Smooth muscle cell (in vitro differentiated cells): ENCODE measurements at regions not wholly inside any gene's neighbourhood (a gene's known extent, or its start where the extent isn't known, plus 50 kb on each side); places are given as distances from the start of the nearest gene placed in this dataset.
"Not testable (repeated sequence)": the region's sequence is repeated elsewhere in the genome, so short reads cannot be mapped to it uniquely, and the experiment has no call there.

Experiments
- DNase-seq: peaks from one replicate; lab custom pipeline; 2025; ENCODE audit not compliant: unreplicated experiment; lab: John Stamatoyannopoulos, UW
- H2AFZ ChIP-seq: fragments of 200-600 bp; sonication (generic); 2 replicates; pipeline ENCODE4 v1.6.0; 2016; ENCODE audit warnings: antibody characterized with exemption, low read depth, mild to moderate bottlenecking
- H3F3A ChIP-seq: fragments of 200-600 bp; sonication (generic); 2 replicates; pipeline ENCODE4 v1.6.0; 2017; ENCODE audit warnings: antibody characterized with exemption, low read depth
- H3K27ac ChIP-seq: fragments of 200-600 bp; sonication (generic); 2 replicates; pipeline ENCODE4 v1.5.1; 2016; ENCODE audit warnings: low read depth, mild to moderate bottlenecking
- H3K27me3 ChIP-seq: fragments of 200-600 bp; sonication (generic); 2 replicates; pipeline ENCODE4 v1.6.1; 2016; ENCODE audit warnings: low read depth, mild to moderate bottlenecking
- H3K36me3 ChIP-seq: fragments of 200-600 bp; sonication (generic); 2 replicates; pipeline ENCODE4 v1.5.1; 2016; ENCODE audit warnings: low read depth
- H3K4me1 ChIP-seq: fragments of 200-600 bp; sonication (generic); 2 replicates; pipeline ENCODE4 v1.5.1; 2016; ENCODE audit warnings: low read depth
- H3K4me2 ChIP-seq: fragments of 200-600 bp; sonication (generic); 2 replicates; pipeline ENCODE4 v1.6.0; 2016; ENCODE audit warnings: mild to moderate bottlenecking
- H3K4me3 ChIP-seq: fragments of 200-600 bp; sonication (generic); 2 replicates; pipeline ENCODE4 v1.5.1; 2016; ENCODE audit warnings: mild to moderate bottlenecking
- H3K79me2 ChIP-seq: fragments of 200-600 bp; sonication (generic); 2 replicates; pipeline ENCODE4 v1.6.0; 2016; ENCODE audit warnings: low read depth, mild to moderate bottlenecking
- H3K9ac ChIP-seq: fragments of 200-600 bp; sonication (generic); 2 replicates; pipeline ENCODE4 v1.6.0; 2016; ENCODE audit warnings: low read depth
- H3K9me3 ChIP-seq: fragments of 200-600 bp; sonication (generic); replicated peaks from 2 replicates; pipeline ENCODE4 v1.5.1; 2016; ENCODE audit warnings: low read depth
- H4K20me1 ChIP-seq: fragments of 200-600 bp; sonication (generic); 2 replicates; pipeline ENCODE4 v1.6.0; 2016; ENCODE audit warnings: low read depth
- WGBS: methylation state at CpG from one replicate; pipeline ENCODE4 v1.1.7; 2016; ENCODE audit warnings: low lambda C conversion rate; 5-methylcytosine and 5-hydroxymethylcytosine counted together
- TF ChIP-seq, protein P1 (sequence below): fragments of 200-600 bp; sonication (generic); IDR thresholded peaks from 2 replicates; pipeline ENCODE4 v1.5.1; 2017; ENCODE audit warnings: borderline replicate concordance, mild to moderate bottlenecking, antibody characterized with exemption; ENCODE audit not compliant: insufficient read depth, poor library complexity, severe bottlenecking

GRCh38 chr10:28400681-28401080 is 97.8 kb upstream of the MPP7 start:
- no peak for DNase-seq
- H3K4me1 ChIP-seq = no peaks in the 10 kb centered on the region
- TF ChIP-seq, protein P1, sequence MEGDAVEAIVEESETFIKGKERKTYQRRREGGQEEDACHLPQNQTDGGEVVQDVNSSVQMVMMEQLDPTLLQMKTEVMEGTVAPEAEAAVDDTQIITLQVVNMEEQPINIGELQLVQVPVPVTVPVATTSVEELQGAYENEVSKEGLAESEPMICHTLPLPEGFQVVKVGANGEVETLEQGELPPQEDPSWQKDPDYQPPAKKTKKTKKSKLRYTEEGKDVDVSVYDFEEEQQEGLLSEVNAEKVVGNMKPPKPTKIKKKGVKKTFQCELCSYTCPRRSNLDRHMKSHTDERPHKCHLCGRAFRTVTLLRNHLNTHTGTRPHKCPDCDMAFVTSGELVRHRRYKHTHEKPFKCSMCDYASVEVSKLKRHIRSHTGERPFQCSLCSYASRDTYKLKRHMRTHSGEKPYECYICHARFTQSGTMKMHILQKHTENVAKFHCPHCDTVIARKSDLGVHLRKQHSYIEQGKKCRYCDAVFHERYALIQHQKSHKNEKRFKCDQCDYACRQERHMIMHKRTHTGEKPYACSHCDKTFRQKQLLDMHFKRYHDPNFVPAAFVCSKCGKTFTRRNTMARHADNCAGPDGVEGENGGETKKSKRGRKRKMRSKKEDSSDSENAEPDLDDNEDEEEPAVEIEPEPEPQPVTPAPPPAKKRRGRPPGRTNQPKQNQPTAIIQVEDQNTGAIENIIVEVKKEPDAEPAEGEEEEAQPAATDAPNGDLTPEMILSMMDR = no peak
- no peak overlapping the region for H3K9ac ChIP-seq
- no peaks in the 10 kb centered on the region for H3K9me3 ChIP-seq
- no peaks in the 10 kb centered on the region for H3K36me3 ChIP-seq
- H3K4me3 ChIP-seq = no peak overlapping the region
- H3K27me3 ChIP-seq = peaks cover 3% of the 10 kb centered on the region
- no peaks in the 10 kb centered on the region for H3K79me2 ChIP-seq
- H3K4me2 ChIP-seq = no peak overlapping the region
- H3K27ac ChIP-seq = no peak overlapping the region
- H2AFZ ChIP-seq = no peak overlapping the region
- H3F3A ChIP-seq = no peaks in the 10 kb centered on the region
- no peaks in the 10 kb centered on the region for H4K20me1 ChIP-seq
- WGBS = 100% methylated on average over 5 of the region's 5 CpGs

- H3K4me3 ChIP-seq, H3K9ac ChIP-seq, H3K4me1 ChIP-seq, DNase-seq, H3K27ac ChIP-seq, H3K9me3 ChIP-seq, H3F3A ChIP-seq, H3K36me3 ChIP-seq, H3K4me2 ChIP-seq, H3K79me2 ChIP-seq, H4K20me1 ChIP-seq, H2AFZ ChIP-seq, H3K27me3 ChIP-seq: not testable (repeated sequence)
- WGBS = 78% methylated on average over 7 of the region's 7 CpGs
Measured at GRCh38 chr10:28402611-28403073, 99.8 kb upstream of the MPP7 start.

DNA sequence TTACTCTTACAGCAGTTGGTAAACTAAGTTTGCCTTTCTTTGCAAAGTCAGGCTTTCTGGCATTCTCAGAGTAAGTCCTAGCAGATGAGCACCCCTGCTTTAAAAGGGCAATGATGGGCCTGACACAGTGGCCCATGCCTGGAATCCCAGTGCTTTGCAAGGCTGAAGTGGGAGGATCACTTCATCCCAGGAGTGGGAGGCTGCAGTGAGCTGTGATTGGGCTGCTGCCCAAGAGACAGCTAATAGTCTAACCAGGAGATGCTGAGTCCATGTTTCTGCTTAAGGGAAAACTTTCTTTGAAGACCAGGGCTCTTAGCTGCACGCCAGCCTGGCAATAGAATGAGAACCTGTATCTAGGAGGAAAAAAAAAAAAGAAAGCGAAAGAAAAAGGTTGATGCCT is 100.2 kb upstream of the MPP7 start:
- WGBS = 83% methylated on average over 2 of the region's 2 CpGs
- no peak overlapping the region for H3K9ac ChIP-seq
- no peaks in the 10 kb centered on the region for H3K4me1 ChIP-seq
- no peaks in the 10 kb centered on the region for H3K9me3 ChIP-seq
- no peak overlapping the region for H3K27ac ChIP-seq
- H3K4me3 ChIP-seq = no peak overlapping the region
- H4K20me1 ChIP-seq = no peaks in the 10 kb centered on the region
- no peaks in the 10 kb centered on the region for H3F3A ChIP-seq
- H3K36me3 ChIP-seq = no peaks in the 10 kb centered on the region
- no peak for DNase-seq
- TF ChIP-seq, protein P1 = no peak
- H2AFZ ChIP-seq = no peak overlapping the region
- no peaks in the 10 kb centered on the region for H3K27me3 ChIP-seq
- no peak overlapping the region for H3K4me2 ChIP-seq
- no peaks in the 10 kb centered on the region for H3K79me2 ChIP-seq

GRCh38 chr10:28408237-28408777 is 105.4 kb upstream of the MPP7 start:
- 91% methylated on average over 4 of the region's 4 CpGs for whole genome bisulfite sequencing
- no peaks in the 10 kb centered on the region for H3K4me1 ChIP-seq
- no peak overlapping the region for H3K27ac ChIP-seq

More at GRCh38 chr10:28408237-28408777, 105.4 kb upstream of the MPP7 start:
- TF ChIP-seq, protein P1 = no peak
- no peak overlapping the region for H2AFZ ChIP-seq
- no peak overlapping the region for H3K4me2 ChIP-seq
- no peak for DNase-seq
- H3K9me3 ChIP-seq = no peaks in the 10 kb centered on the region
- no peak overlapping the region for H3K9ac ChIP-seq
- no peak overlapping the region for H3K4me3 ChIP-seq
- H4K20me1 ChIP-seq = no peaks in the 10 kb centered on the region
- no peaks in the 10 kb centered on the region for H3F3A ChIP-seq
- no peaks in the 10 kb centered on the region for H3K79me2 ChIP-seq
- peaks cover 4% of the 10 kb centered on the region for H3K27me3 ChIP-seq
- H3K36me3 ChIP-seq = no peaks in the 10 kb centered on the region
